ENCODE measurements at regions not wholly inside any gene's neighbourhood (a gene's known extent, or its start where the extent isn't known, plus 50 kb on each side); places are given as distances from the start of the nearest gene placed in this dataset.
"Not testable (repeated sequence)": the region's sequence is repeated elsewhere in the genome, so short reads cannot be mapped to it uniquely, and the experiment has no call there.

DNA sequence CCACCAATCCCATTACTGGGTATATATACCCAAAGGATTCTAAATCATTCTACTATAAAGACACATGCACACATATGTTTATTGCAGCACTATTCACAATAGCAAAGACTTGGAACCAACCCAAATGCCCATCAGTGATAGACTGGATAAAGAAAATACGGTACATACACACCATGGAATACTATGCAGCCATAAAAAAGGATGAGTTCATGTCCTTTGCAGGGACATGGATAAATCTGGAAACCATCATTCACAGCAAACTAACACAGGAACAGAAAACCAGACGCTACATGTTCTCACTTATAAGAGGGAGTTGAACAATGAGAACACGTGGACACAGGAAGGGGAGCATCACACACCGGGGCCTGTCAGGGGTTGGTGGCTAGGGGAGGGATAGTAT lies 154.3 kb downstream of the TPBG start:
- not testable (repeated sequence) for DNase-seq

GRCh38 chr6:82521369-82521768 lies 157.8 kb downstream of the TPBG start:
- no peak for DNase-seq

GRCh38 chr6:82521861-82522260 lies 158.2 kb downstream of the TPBG start:
- DNase-seq: no peak

- no peak for DNase-seq
These were observed 160.4 kb downstream of the TPBG start for GRCh38 chr6:82524031-82524430.

- no peak for DNase-seq
These were observed 162.3 kb downstream of the TPBG start for GRCh38 chr6:82525775-82526495.

GRCh38 chr6:82529960-82530460 lies 166.4 kb downstream of the TPBG start:
- DNase-seq: not testable (repeated sequence)

DNA sequence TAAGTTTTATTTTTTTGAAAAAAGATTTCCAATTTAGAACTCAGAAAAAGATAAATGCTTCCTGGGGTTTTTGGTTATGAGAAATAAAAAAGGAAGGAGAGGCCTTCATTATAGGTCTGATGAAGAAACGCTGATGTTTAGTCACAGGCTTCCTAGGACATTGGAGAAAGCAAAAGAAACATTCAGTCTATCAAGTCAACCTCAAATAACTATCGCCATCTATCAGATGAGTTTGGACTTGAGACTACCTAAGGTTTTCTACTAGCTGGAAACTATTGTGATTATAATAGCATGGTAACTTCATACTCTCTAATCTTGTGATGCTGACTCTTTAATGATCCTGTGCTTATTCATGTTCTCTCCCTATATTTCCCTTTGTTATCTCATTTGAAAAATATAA lies 171.3 kb downstream of the TPBG start:
- DNase-seq: no peak

DNA sequence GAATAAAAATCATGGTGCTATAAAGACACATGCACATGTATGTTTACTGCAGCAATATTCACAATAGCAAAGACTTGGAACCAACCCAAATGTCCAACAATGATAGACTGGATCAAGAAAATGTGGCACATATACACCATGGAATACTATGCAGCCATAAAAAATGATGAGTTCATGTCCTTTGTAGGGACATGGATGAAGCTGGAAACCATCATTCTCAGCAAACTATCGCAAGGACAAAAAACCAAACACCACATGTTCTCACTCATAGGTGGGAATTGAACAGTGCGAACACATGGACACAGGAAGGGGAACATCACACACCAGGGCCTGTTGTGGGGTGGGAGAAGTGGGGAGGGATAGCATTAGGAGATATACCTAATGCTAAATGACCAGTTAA lies 185.9 kb downstream of the TPBG start:
- DNase-seq: not testable (repeated sequence)

DNA sequence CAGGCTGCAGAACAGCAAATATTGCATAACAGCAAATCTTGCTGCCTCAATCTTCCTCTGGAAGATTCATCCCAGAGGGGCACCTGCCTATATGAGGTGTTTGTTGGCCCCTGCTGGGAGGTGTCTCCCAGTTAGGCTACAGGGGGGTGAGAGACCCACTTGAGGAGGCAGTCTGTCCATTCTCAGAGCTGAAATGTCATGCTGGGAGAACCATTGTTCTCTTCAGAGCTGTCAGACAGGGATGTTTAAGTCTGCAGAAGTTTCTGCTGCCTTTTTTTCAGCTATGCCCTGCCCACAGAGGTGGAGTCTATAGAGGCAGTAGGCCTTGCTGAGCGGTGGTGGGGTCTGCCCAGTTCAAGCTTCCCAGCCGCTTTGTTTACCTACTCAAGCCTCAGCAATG lies 187.7 kb downstream of the TPBG start:
- not testable (repeated sequence) for DNase-seq

- no peak for DNase-seq
These were observed 188.2 kb downstream of the TPBG start for GRCh38 chr6:82551831-82552230.

- no peak for DNase-seq
These were observed 190.4 kb downstream of the TPBG start for GRCh38 chr6:82553863-82554531.

DNA sequence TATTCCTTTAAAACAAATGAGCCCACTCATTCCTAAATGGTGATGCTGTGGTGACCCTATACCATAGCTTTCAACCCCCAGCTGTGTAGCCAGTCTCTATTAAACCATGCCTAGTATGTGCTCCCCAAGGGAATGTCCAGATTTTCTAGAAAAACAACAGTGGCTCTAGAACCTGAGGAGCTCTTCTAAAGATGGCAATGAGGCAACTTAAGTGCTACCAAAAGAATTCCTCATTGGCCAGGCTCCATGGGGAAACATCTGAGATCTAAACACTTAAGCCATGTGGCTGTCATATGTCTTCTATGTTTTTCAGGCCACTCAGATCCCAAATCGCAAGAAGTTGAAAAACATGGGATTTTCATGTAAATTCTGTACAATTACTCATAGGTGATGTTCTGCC lies 191.0 kb downstream of the TPBG start:
- DNase-seq: no peak

DNA sequence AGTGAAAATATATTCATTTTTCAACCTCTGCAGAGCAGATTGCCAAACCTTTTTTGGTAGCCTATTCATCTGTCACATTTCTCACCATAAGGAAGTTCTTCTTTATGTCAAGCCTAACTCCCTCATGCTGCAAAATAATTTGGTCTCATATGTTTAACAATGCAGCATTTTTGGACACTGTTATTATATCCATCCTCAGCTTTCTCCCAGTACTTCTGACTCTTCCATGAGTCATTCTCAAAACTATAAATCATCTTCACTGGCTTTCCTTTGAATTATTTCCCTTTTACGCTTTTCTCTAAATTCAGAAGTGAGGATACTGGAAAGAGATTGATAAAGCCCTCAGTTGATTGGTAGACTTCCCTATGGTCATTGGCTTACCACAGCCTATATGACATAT lies 192.2 kb downstream of the TPBG start:
- DNase-seq: no peak

- not testable (repeated sequence) for DNase-seq
These were observed 194.9 kb downstream of the TPBG start for GRCh38 chr6:82558531-82558930.

DNA sequence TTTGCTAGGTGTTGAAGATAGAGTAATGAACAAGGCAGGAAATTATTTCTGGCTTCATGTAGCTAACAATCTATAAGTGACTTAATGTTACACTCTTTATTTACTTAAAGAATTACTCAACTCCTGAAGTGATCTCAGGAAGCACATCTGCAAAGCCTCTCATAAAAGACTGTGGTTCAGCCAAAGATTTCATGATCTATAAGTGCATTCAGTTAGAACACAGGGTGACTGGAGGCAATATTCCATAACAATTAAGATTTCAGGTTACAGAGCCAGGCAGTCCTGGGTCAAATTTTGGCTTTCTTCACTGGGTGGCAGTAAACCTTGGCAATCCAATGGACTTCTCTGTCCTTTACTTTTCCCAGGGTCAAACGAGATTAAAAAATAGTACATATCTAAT lies 204.0 kb downstream of the TPBG start:
- no peak for DNase-seq

DNA sequence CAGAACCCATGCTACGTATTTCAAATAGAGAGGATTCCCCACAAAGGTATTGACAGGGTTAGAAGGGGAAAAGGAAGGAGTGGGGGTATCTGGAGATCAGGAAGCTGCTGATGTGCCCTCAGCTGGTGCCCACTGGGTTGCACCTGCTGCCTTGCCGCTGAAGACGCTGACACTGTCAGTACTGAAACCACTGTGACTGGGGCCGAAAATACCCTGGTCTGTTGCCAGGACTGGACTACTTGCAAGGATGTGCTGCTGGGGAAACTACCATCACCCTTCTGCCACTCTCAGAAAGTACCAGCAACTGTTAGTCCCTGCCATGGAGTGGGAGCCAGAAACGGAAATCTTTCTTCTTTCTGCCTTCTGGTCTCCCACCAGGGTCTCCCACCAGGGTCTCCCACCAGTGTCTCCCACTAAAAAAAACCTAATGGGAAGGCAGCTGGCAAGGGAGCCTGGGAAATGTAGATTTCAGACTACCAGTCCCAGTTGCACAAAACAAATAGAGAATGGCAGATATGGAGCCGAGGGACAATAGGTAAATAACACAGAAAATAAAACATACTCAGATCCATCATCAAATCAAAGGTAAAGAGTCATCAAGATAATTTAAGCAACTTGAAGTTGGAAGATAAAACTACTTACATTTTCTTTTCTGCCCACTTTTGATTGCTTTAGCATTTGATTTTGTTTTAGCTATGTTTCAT lies 204.8 kb downstream of the TPBG start:
- peak; percentile 44 for DNase-seq

GRCh38 chr6:82569022-82569421 lies 205.4 kb downstream of the TPBG start:
- DNase-seq: no peak

DNA sequence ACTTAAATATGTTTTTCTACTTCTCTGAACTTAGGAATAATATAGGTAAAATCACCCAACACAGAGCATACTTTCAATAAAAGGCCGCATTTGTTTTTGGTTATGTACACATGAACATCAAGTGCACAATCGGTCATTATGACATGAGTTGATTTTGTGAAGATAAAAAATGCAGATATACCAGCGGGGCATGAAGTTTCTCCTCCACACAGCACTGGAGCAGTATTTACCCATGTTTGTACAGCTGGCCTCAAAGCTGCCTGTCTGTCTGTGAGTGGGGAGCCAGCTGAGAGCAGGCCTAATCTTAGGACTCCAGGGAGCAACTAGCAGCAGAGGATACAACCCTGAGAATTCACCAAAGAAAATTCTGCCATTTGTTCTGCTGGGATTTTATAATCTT lies 206.5 kb downstream of the TPBG start:
- DNase-seq: no peak

DNA sequence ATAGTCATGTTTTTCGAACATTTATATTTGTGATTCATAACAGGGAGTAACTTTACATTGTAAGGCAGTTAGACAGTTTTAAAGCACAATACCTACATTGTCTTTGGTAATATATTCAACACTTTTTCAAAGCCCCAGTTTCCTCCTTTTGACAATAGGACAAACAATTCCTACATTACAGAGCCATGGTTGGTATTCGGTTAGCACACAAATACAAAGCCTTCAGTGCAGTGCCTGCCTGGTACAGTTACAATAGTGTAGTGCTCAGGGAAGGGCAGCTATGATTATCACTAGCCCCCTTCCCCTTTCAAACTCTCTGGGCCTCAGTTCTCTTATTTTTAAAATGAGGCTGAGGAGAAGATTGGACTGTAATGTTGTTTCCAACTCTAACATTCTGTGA lies 207.8 kb downstream of the TPBG start:
- DNase-seq: no peak

DNA sequence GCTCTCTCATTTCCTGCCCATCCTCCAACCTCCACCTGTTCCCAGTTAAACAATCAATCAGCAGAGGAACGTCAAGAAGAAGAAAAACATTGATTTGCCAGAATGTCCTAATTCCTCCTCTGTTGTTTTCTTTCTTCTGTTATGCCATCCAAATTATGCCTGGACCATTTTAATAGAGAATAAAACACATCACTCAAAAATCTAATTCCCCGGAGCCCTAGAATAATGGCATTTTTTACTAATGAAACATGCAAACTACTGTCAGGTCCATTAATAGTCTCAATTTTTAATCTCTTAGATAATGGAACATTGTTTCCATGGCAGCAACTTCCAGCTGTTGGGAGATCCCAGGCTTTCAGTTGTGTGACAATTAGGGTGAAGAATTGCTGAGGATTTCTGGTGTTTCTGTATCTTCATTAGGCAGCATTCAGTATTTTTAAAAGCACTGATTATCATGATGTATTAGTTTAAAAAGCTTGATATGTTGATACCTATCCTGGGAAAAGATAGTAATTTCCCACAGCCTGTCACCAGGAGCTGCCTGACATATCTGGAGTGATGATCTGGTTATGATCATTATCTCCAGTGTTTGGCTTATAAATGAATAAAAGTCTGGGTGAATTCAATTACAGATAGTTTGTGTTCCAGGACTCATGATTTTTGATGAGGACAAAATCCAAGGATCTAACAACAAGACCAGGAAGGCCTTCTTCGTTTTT lies 209.8 kb downstream of the TPBG start:
- no peak for DNase-seq

GRCh38 chr6:82576284-82576683 lies 212.7 kb downstream of the TPBG start:
- no peak for DNase-seq

DNA sequence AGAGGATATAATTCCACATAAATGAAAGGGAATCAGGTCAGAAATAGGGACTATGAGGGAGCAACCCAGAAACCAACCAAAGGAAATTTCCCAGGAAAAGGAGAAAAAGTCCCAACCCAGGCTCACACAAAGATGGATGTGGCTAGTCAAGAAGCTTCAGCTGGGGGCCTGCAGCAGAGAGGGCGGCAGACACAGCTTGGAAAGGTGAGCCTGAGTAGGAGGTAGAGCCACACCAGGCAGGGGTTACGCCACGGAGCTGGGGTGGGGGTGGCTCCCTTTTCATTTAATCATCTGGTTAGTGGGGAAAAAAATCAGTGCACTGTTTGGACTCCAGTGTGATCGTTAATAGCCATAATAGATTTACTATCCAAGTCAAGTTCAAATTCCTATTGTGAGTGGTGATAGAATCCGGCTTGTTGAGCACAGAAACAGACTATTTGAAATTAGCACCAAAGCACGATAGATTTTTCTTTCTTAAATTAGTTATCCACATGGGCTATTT lies 220.6 kb downstream of the TPBG start:
- peak; percentile 26 for DNase-seq

DNA sequence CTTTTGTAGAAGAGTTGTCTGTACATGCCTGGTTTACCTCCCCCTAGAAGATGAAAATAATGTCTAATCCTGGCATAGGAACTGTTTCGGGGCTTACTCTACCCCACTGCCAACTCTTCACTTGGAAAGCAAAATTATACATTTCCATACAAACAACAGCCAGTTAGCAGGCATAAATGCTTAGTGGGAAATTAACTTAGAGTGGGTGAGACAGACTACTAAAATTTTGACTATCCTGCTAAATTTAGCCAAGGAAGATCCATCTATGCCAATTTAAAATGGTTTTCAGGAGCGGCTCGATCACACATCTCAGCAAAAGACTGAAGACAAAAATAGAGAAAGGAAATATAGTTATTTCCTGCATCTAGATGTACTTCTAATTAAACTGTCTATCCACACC lies 221.2 kb downstream of the TPBG start:
- DNase-seq: no peak
